NCI-H748 (cell line): ENCODE measurements at regions not wholly inside any gene's neighbourhood (a gene's known extent, or its start where the extent isn't known, plus 50 kb on each side); places are given as distances from the start of the nearest gene placed in this dataset.
"Not testable (repeated sequence)": the region's sequence is repeated elsewhere in the genome, so short reads cannot be mapped to it uniquely, and the experiment has no call there.

Source experiments
- DNase-seq: peaks from one replicate; lab custom pipeline; 2025; ENCODE audit not compliant: unreplicated experiment; lab: John Stamatoyannopoulos, UW

- no peak for DNase-seq
Observed at GRCh38 chr15:79602731-79603130, 170.6 kb downstream of the MINAR1 start.

GRCh38 chr15:79606831-79607355 lies 174.8 kb downstream of the MINAR1 start:
- no peak for DNase-seq

GRCh38 chr15:79608066-79608864 lies 176.1 kb downstream of the MINAR1 start:
- DNase-seq, result no peak

- no peak for DNase-seq
Observed at GRCh38 chr15:79609506-79609905, 177.4 kb downstream of the MINAR1 start.

GRCh38 chr15:79610021-79610420 lies 177.9 kb downstream of the MINAR1 start:
- no peak for DNase-seq

- no peak for DNase-seq
Observed at GRCh38 chr15:79615754-79616153, 183.6 kb downstream of the MINAR1 start.

- no peak for DNase-seq
Observed at GRCh38 chr15:79617071-79617470, 184.9 kb downstream of the MINAR1 start.

- DNase-seq, result no peak
Observed at GRCh38 chr15:79620112-79620857, 188.1 kb downstream of the MINAR1 start.

GRCh38 chr15:79621805-79622204 lies 189.7 kb downstream of the MINAR1 start:
- not testable (repeated sequence) for DNase-seq

GRCh38 chr15:79623488-79623887 lies 191.4 kb downstream of the MINAR1 start:
- DNase-seq, result no peak

GRCh38 chr15:79629687-79630086 lies 197.6 kb downstream of the MINAR1 start:
- no peak for DNase-seq

- no peak for DNase-seq
Observed at GRCh38 chr15:79632457-79632856, 200.3 kb downstream of the MINAR1 start.

- no peak for DNase-seq
Observed at GRCh38 chr15:79635149-79635771, 203.1 kb downstream of the MINAR1 start.

GRCh38 chr15:79635897-79636561 lies 203.9 kb downstream of the MINAR1 start:
- DNase-seq, result no peak

- DNase-seq, result no peak
Observed at GRCh38 chr15:79640206-79640605, 208.1 kb downstream of the MINAR1 start.

GRCh38 chr15:79641841-79642240 lies 209.7 kb downstream of the MINAR1 start:
- no peak for DNase-seq

- no peak for DNase-seq
Observed at GRCh38 chr15:79643393-79643792, 211.3 kb downstream of the MINAR1 start.

- no peak for DNase-seq
Observed at GRCh38 chr15:79644091-79644490, 212.0 kb downstream of the MINAR1 start.

GRCh38 chr15:79652972-79653371 lies 220.8 kb downstream of the MINAR1 start:
- DNase-seq, result not testable (repeated sequence)

- DNase-seq, result no peak
Observed at GRCh38 chr15:79653533-79653932, 221.4 kb downstream of the MINAR1 start.
